NCI-H128 (cell line): ENCODE measurements at regions not wholly inside any gene's neighbourhood (a gene's known extent, or its start where the extent isn't known, plus 50 kb on each side); places are given as distances from the start of the nearest gene placed in this dataset.
"Not testable (repeated sequence)": the region's sequence is repeated elsewhere in the genome, so short reads cannot be mapped to it uniquely, and the experiment has no call there.

ENCODE experiments used
- DNase-seq: peaks from one replicate; lab custom pipeline; 2025; ENCODE audit not compliant: unreplicated experiment; lab: John Stamatoyannopoulos, UW

DNA sequence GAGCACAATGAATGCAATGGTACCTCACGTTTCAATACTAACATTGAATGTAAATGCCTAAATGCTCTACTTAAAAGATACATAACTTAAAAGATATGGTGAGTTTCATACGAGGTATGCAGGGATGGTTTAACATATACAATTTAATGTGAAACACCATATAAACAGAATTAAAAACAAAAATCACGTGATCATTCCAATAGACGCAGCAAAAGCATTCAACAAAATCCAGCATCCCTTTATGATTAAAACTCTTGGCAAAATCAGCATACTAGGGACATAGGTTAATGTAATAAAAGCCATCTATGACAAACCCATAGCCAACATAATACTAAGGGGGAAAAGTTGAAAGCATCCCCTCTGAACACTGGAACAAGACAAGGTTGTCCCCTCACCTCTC, 845.7 kb downstream of the SLC16A7 start:
- no peak for DNase-seq

DNA sequence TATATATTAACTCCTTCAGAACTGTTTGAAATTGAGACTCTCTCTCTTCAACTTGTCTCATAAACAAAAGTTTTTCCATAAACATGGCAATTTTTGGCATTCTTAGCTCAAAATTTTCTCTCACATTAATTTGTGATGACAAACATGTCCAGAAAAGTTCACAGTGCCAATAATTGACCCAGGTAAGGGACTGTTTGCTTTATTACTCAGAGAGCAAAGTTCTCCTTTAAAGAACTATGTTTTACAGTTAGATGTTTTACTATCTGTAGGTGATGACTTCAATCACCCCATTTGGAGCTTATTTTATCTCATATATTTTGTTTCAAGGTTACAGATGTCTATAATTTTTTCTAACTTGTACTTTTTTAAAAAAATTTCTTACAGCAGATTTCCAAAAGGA, 855.6 kb downstream of the SLC16A7 start:
- no peak for DNase-seq

GRCh38 chr12:60465060-60465459, 869.2 kb downstream of the SLC16A7 start:
- DNase-seq: no peak

DNA sequence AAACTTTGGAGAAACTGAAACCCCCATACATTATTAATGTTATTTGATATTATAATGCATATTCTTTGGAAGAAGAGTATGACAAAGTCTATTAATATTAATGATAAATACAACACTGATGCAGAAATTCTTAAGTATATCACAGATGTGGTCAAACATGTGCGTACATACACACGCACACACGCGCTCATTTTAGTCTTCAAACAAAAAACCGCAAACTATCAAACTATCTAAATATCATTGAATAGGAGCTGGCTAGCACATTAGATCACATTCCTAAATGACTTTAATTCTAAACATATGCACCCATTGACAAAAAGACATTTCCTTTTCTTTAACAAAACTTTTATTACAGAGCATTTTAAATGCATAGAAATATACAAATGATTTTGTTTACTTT, 872.7 kb downstream of the SLC16A7 start:
- no peak for DNase-seq

DNA sequence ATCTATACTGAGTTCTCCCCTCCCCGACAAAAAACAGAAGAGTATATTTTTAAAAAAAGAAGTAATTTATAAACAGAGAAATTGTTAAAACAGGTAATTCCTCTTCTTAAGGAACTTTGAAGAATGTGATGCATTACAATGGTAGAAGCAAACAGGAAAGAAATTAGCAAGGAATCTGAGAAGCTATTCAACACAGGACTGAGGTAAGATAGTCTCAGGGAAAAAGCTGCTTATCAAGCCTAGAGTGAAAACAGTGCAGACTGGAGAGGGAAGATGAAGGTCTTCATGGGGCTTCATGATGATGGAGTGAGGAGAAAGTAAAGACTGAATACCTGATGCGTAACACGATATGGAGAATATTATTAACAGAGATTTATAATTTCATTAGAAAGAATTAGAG, 880.0 kb downstream of the SLC16A7 start:
- DNase-seq: no peak

GRCh38 chr12:60487284-60487683, 891.5 kb downstream of the SLC16A7 start:
- DNase-seq: no peak

DNA sequence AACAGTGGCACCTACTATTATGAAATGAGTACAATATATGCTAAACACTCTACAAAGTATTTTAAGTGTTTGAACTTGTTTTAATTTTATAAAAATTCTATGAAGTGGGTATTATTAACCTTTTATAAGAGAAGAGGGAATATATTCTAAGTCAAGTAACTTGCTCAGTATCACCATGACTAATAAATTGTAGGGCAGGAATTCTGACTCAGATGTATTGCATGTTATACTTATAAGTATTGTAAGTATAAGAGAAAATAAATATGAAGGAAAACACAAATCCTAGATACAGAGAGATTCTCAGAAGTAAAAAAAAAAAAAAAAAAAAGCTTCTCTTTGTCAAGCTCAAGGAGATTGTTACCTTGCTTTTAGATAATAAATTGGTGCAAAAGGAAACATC, 893.2 kb downstream of the SLC16A7 start:
- DNase-seq: no peak

DNA sequence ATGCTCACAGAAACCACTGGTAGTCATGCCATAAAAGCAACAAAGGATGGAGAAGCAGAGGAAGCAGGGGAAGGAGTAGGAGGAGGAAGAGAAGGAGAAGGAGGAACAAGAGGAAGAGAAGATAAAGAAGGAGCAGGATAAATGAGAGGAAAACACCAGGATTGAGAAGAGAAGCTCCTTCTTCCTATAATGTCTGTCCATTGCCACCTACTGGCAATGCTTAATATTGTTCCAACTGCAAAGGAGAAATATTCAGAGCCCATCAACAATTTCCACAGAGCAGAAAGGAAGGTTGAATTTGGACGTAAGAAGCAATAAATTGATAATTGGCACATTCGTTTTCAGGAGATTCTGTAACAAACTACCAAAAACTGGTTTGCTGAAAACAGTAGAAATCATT, 898.4 kb downstream of the SLC16A7 start:
- DNase-seq: no peak

DNA sequence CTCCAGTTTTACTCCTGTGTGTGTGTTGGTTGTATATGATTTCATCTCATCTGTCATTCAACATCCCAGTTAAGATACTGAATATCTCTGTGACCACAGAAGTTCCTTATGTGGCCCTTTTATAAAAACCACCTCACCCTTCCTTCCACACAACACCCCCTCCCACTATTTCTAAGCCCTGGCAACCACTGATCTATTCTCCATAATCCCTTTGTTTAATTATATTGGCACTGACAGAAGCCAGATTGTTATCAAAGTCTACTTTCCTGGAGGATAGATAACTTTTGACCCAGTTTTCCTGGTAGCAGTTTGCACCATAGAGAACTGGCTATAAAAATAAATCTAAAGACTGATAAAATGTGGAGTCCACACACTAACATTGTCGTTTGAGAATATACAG, 902.8 kb downstream of the SLC16A7 start:
- DNase-seq: no peak

DNA sequence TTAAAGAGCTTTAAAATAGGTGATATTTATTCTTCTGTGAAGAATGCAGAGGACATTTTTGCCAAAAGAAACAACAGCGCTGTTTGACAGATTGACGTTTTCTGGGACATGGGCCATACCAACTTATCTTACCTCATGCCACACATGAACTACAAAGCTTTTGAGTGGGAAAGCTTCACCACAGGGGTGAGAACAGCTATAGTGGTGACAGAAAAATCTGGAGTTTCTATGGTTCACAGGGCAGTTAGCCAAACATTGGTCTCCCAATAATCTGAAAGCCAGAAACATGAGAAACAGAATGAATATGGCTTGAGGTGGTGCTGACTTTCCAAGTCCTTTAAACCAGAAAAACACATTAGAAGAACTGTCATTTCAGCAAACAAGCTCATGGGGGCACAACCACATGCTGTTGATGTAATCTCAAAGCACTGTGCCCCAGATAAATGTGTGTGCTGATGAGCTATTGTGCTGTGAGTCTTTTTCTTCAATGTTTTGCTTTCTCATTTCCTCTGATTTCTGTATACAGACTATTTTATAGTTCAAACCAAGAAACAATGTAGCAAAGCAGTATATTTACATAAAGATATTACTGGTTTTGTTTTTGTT, 905.4 kb downstream of the SLC16A7 start:
- DNase-seq: no peak

- no peak for DNase-seq
Observed at GRCh38 chr12:60522684-60523400, 927.0 kb downstream of the SLC16A7 start.

DNA sequence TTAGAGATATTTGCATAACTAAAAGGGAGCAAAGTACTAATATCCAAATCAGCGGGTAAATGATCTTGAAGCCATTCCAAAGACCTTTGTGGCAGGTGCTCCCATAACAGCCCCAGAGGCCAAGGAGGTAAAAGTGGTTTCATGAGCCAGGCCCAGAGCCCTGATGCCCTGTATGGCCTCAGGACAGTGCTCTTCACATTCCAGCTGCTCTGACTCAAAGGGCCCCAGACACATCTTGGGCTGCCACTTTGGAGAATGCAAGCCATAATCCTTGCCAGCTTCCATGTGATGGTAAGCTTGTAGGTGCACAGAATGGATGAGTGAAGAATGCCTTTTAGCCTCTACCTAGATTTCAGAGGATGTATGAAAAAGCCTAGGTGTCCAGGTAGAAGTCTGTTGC, 933.4 kb downstream of the SLC16A7 start:
- no peak for DNase-seq

GRCh38 chr12:60529723-60530122, 933.9 kb downstream of the SLC16A7 start:
- DNase-seq: no peak

DNA sequence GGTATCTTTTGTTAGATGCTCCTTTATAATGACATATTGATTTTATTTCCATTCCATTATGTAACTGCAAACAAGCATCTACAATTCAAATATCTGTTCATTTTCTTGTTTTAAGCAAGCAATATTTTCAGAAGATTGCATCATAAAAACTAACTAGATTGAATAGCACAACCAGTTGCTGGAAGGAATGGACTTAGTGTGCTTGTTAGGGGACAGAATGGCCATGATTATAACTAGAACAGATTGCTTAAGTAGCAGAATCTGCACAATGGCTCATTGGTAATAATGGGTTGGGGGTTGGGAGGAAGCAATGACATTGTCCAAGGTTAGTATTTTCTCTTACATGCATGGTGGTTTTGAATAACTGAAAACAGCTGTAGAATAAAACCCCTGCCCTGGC, 939.5 kb downstream of the SLC16A7 start:
- no peak for DNase-seq

DNA sequence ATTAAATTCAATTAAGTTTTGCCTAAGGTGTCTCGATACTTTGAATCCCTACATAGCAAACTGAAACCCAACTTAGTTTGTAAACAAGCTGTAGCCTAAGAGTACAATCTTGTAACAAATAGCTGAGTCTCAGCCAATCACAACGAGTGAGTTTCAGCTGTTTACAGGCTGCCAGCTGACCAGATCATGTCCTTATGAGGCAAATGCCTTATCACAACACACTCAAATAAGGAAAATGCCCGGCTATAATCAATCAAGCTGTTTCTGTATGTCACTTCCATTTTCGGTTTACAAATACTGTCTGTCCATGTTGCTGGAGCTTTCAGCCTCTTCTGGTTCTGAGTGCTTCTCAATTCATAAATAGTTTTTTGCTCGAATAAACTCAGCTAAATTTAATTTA, 943.8 kb downstream of the SLC16A7 start:
- no peak for DNase-seq

GRCh38 chr12:60568914-60569313, 973.1 kb downstream of the SLC16A7 start:
- no peak for DNase-seq

GRCh38 chr12:60577607-60578006, 981.8 kb downstream of the SLC16A7 start:
- no peak for DNase-seq

- not testable (repeated sequence) for DNase-seq
Observed at GRCh38 chr12:60587664-60588063, 991.8 kb downstream of the SLC16A7 start.

- DNase-seq: no peak
Observed at GRCh38 chr12:60594035-60594711, 998.3 kb downstream of the SLC16A7 start.

GRCh38 chr12:60602601-60603000, 1006.8 kb downstream of the SLC16A7 start:
- DNase-seq: no peak

GRCh38 chr12:60603475-60603874, 1007.6 kb downstream of the SLC16A7 start:
- not testable (repeated sequence) for DNase-seq

- no peak for DNase-seq
Observed at GRCh38 chr12:60616400-60616799, 1020.6 kb downstream of the SLC16A7 start.
